HG02870 (cell line): ENCODE measurements at regions not wholly inside any gene's neighbourhood (a gene's known extent, or its start where the extent isn't known, plus 50 kb on each side); places are given as distances from the start of the nearest gene placed in this dataset.

ENCODE experiments used
- ATAC-seq: cut with Tn5 transposase; IDR thresholded peaks from one replicate; pipeline ENCODE4 v1.9.1; 2021; ENCODE audit warnings: mild to moderate bottlenecking, moderate library complexity; ENCODE audit not compliant: unreplicated experiment

DNA sequence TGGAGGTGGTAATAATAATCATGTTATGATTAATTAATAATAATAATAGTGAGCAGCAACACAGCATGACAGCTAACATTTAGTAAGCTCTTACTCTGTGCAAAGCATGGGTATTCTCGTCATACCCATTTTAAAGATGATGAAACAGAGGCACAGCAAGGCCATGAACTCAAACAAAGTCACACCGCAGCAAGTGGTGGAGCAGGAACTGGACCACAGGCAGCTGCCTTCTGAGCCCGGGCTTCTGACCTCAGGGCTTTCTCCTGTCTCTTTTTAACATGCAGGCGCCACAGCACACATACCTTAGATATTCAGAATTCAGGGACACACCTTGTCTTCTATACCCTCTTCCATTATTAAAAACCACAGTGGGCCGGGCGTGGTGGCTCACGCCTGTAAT, 50.7 kb upstream of the SPATA12 start:
- no peak for ATAC-seq

DNA sequence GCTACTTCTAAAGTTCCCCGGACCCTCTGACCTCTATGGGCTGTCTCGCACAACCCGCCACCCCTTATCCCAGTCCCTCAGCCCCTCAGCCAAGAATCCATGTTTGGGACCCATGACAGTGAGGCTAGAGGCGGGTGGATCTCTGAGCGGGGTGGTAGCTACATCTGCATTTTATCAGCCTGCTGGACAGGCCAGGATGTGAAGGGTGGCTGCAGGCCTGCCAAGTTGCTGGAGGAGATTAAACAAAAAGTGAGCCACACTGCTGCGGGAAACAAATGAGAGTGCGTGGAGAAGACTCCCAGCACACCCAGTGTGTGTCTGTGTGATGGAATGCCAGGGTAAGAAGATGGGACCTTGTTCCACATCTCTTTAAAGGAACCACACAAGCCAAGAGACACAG, 51.1 kb upstream of the SPATA12 start:
- ATAC-seq = no peak

DNA sequence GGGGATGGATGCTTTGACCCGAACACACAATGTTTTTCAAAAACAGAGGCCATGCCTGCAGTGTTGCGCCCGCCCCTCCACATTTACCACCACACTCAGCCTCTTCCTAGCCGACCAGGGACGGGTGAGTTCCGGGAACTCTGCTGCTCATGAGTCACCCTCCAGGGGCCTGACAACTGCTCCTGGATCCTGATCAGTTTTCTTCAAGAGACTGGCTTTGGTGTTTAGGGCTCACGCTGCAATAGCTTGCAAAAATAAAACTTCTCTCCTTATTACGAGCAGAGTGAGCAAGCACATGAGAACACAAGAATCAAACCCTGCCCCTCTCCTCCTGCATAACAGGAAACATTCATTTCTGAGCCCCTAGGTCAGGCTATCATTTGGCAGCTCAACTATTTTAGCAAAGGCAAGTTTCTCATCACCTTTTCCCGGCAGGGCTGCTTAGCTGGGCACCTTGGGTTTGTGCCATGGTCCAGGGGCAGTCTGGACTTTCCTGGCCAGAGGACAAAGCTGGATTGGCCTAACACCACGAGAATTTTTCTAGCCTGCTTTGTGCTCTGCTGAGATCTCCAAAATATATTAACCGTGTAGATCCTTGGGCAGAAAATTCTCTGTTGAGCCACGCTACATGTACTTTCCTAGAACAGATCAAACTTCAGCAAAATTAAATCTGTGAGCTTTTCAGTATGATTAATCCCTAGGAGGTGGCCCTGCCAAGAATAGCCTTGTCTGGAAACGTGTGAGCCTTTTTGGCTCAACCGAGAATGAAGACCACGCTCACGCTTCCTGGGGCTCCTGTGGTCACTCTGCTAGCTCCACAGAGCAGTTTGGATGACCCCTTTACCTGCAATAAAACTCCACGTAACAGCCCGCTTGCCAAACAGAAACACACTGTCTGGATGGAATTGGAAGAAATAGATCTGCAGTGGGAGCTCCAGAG, 52.7 kb upstream of the SPATA12 start:
- no peak for ATAC-seq

DNA sequence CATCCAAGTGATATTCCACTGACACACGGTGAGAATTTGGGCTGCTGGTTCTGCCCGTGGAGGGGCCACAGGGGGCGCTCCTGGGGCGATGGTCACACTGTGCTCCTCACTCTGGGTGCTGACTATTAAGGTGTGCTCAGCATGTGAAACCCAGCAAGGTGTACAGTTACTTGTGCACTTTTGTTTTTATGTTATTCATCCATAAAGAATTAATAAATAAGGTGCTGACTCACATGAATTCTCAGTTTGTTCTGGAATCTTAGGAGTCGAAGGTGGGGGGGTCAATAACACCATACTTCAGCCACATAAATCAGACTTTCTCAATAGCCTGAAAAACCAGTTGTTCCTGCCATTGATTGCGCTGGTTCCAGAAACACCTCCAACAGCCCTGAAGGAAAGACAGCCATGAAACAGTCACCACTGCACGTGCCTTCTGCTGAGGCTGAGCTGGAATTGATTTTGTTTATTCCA, 53.5 kb upstream of the SPATA12 start:
- ATAC-seq = no peak

DNA sequence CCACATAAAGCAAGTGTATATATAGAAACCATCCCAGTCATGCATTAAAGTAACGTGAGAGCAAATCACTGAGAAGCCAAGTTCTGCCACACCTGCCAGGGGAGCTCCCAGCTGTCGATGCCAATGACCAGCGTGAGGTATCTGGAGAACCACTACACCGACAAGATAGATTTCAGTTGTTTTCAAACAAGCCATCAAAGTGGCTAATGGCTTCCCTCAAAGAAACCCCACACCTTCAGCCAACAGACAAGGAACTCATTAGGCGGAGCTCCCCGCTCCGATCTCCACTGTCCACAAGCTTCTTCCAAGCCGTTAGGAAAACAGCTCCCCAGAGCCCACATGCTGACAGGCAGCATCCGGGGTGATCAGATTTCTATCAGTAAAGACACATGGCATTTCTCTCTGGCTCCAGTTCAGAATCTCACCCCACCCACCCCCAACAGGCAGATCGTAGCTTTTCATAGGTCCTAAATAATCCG, 54.2 kb upstream of the SPATA12 start:
- no peak for ATAC-seq

DNA sequence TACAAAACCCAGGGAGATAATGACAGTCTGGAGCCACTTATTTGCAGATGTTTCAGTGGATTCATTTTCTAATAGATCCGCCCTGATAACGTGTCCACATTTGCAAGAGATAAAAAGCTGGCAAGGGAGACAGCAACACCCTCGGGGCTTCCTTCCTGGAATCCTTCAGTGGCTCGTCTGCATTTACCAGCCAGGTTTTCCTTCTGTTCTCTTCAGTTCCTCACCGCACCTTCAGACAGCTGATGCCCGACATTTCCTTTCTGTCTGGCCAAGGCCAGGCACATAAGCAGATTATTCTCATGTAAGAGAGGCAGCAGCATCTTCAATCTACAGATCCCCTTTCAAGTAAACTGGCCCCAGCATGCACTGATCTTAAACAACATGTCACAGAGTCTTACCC, 56.2 kb upstream of the SPATA12 start:
- ATAC-seq = no peak

DNA sequence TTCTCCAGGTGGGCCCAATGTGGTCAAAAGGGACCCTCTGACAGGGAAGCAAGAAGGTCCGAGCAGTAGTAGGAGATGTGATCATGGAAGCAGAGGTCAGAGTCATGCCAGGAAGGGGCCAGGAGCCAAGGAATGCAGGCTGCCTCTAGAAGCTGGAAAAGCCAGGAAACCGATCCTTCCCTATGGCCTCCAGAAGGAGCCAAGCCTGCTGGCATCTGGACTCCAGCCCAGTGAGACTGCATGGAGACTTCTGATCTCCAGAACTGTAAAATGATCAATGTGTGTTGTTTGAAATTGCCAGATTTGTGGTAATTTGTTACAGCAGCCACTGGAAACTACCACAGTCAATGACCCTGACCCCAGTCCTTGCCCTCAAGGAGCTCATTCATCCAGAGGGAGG, 56.8 kb upstream of the SPATA12 start:
- ATAC-seq = no peak

DNA sequence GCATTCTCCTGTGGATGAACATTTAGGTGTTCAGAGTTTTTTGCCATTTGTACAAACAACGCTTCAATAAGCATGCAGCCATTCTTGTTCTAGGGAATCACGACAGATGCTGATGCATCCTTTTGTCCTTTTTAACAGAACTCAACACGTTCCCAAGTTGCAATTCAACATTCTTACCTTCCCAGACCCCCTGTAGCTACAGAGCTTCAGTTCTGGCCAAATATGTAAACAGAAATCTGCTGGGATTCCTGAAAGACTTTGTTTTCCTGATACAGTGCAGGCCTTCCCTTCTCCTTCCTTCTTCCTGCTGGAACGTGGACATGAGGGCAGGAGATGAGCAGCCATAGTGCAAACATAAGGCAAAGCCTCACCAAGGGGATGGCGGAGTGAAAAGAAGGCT, 59.1 kb upstream of the SPATA12 start:
- ATAC-seq = no peak

DNA sequence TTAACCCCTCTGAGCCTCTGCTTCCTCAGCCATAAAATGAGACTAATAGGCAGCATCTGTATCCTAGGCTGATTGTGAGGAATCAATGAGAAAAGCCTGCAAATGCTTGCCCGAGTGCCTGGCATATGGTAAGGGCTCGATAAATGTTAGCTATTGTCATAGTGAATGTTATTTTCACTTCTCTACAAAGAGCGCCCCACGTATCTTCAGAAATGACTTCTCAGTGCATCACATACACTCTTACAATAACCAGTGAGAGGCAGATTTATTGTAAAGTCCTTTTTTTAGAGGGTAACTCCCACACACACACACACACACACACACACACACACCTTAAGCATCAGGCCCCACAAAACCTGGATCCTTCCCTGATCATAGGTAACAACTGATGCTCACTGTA, 60.5 kb upstream of the SPATA12 start:
- no peak for ATAC-seq

DNA sequence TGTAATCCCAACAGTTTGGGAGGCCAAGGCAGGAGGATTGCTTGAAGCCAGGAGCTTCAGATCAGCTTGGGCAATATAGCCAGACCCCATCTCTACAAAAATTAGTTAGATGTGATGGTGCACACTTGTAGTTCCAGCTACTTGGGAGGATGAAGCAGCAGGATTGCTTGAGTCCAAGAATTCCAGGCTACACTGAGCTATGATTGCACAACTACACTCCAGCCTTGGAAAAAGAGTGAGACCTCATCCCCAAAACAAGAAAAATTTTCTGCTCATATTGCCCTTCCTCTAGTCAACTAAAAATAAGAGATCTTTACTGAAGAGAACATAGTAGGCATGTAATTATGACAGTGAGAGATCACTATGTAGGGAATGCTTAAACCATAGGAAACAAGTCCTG, 60.9 kb upstream of the SPATA12 start:
- ATAC-seq = no peak

DNA sequence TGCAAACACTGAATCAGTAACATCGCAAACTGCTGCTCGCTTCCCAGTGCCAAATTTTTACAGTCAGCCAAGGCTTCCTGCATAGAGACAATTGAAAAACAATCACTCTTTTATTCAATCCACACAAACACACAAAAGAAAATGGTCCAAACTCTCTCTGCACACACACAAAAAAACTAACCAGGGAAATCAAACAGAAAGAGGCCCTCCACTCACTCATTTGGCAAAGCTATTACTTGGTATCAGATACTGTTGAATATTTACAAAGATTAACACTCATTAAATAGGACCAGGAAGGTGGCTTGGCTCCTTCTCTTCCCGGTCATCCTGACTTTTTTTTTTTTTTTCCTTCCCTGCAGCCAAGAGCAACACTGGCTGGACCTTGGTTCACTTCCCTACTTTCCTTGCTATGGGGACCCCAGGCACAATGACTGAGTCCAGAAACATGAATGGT, 62.4 kb upstream of the SPATA12 start:
- ATAC-seq = no peak

DNA sequence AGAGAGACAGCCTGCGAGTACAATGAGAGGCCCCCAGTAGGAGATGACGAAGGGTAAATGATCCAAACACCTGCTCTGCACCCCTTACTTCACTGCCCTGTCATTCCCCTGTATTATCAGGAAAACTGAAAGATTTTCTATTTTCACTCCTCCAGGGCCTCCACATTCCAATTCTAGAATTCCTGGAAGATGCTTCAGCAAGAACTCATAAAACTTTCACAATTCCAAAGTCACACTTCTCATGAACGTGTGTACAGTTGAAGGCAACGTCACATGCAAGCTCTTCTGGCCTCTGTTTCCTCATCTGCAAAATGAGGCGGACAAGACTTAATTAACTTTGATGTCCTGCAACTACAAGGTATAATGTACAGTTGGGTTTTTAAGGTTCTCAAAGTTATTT, 62.8 kb upstream of the SPATA12 start:
- no peak for ATAC-seq

DNA sequence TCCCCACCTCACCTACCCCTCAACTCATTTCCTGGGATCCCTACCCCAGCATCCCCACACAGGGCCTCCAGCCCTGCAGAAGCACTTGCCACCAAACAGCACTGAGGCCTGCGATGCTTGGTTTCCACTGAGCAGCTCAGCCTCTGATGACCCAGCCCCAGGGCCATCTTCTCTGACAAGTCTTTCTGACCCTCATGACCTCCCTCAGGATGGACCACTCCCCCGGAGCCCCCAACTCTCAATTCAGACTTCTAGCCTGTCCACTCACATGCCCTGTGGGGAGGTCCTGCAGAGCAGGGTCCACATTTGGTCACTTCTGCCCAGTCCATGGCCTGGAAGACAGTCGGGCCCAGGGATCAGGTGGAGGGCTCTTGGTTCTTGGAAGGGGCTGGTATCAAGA, 63.4 kb upstream of the SPATA12 start:
- ATAC-seq = no peak

DNA sequence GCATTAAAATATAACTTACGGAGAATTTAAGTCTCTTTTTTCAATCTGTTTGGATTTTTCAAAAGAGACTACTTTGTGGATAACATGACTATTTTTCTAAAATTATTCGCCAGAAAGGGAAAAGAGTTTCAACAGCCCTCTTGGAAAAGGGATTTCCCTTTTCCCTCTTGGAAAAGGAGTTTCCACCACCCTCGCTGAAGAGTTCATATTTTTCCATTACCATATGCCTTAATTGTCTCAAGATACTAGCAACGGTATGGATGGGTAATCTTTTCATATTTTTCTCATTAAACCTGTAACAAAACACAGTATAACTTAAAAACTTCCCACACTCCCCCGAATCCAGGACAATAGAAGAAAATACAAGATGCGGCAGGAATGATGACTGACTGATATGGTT, 66.1 kb upstream of the SPATA12 start:
- no peak for ATAC-seq

DNA sequence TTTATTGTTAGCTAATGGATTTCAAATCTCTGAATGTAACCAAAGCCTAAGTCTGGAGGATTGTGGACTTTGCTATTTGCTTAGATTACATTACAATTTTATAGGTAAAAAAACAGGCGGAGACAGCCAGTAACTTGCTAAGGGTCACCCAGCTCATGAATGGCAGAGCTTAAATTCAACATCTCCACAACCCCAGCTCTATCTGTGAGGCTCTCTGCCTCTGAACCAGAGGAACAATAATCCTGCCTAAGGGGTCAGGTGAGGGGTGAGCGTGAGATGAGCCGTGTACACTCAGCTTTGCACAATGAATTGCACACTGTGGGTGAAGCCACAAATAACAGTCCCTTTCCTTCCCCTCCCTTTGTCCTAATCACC, 69.8 kb upstream of the SPATA12 start:
- no peak for ATAC-seq

DNA sequence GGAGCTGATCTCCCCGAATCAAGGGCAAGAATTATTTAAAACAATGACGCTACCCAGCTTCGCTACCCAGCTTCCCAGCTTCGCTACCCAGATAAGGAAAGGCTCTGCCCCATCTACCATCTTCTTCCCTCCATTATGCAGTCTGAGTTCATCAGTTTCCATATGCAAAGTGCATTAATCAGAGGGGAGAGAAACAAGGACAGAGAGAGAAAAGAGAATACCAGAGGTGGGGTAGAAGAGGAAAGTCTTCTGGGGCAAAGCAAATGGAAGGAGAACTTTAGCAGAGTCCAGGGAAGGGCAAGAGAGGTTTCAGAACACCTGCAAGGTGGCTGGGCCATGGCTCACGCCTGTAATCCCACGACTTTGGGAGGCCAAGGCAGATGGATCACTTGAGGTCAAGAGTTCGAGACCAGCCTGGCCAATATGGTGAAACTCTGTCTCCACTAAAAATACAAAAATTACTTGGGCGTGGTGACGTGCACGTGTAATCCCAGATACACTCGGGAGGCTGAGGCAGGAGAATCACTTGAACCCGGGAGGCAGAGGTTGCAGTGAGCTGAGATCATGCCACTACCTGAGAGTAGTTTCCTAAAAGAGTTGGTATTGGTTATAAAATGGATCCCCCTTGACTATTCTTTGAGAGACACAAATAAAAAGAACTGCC, 70.4 kb upstream of the SPATA12 start:
- ATAC-seq = no peak

DNA sequence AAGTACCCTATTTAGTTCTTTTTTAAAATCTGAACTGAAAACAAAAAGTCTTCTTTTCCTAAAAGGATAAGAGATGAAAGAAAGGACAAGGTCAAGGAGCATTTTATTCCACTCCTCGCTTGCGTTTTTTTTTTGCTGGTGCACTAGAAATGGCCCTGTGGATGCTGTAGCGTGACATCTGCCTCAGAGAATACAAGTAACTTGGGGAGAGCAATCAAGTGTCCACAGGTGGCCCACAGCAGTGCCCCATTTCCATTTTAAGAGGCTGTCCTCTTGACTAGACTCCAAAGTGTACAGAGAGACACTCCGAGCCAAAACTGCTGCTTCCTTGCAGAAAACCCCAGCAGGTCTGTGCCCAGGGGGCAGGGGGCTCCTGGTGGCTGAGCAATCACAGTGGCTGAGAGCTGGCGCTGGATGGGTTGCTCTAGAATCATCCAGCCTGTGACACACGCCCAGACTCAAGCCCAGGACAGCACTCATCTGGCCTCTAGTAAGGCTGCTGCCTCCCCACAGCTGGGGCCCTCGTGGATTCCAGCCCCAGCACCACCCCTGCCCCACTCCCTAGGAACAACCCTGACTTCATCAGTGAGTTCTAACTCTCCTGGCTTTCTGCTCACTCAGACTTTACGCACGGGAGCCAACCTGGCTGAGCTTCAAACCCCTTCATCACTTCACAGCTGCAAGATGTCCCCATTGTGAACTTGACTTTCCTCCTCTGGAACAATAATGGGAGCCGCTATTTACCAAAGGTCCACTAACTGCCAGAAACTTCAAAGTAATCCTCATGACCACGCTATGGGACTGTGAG, 71.1 kb upstream of the SPATA12 start:
- no peak for ATAC-seq

DNA sequence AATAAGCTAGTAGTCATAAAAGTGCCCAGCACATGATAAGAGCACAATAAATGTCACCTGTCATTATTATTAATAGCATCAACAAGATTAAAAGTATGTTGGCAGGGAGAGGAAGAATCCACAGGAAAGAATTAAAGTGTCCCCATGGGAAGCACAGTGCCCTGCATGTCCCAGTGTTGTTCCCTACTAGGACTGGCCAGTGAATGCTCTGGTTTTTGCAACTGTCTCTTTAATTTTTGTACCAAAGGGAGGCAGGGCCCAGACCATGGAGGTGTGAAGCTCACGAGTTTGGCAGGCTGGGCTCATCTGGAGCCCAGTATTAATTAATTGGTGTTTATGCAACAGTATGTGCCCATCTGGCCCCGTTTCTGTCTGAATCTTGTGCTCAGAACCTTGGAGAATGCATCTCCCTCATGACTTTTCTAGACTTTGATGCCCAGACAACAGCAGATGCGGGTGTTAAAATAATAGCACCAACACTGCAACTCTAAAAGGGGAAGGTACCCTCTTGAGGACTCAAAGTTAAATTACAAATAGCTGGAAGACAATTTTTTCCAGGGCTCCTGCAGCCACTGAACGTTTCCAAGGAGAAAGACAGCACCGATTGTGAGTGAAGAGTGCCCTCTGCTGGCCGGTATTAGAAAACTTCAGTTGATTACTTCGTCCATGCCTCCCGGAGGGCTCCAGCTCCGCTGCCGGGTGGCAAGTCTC, 71.9 kb upstream of the SPATA12 start:
- ATAC-seq = no peak

DNA sequence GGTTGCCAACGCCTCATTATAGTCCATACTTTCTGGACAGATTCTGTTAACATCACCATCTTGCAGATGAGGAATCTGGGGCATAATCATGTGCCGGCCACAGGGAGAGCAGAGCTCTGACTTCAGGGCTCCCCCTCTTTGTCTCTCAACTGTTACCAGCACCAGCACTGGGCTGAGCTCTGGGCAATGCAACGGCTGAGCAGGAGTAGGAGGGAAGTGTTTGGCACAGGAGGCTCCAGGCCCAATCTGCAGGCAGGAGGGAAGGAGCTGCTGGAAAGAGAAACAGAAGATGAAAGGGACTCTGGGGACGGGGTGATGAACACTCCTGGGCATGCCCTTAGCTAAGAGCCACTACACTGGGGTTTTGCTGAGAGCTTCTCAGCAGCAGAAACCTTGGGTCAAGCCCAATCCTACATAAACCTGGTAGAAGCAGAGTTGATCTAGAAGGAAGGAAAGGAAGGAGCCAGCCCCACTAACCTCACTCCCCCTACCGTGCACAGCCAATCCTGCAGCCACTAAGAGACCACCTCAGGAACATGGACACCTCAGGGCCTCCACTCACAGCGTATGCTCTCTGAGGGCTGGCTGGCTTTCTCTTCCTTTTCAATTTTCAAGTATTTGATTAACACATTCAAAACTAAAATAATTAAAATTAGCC, 73.1 kb upstream of the SPATA12 start:
- ATAC-seq = no peak

DNA sequence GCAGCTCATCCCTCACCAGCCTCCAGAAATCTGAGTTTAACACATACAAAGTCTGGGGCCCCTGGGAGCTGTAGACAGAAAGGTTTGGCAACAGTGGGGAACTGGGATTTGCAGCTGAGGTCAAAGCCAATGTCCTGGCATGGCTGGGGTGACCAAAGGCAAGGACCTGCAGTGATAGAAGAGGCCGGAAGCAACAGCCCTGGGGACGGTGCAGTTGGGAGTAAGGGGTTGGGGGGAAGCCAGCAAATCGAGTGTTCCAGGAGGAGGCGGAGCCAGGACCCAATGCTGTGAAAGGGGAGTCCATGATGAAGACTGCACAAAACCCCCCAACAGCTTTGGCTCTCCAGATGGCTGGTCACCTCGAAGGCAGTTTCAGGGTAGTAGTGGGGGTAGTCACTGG, 74.1 kb upstream of the SPATA12 start:
- ATAC-seq = no peak
